MM.1S (cell line): ENCODE measurements at regions not wholly inside any gene's neighbourhood (a gene's known extent, or its start where the extent isn't known, plus 50 kb on each side); places are given as distances from the start of the nearest gene placed in this dataset.

ENCODE experiments used
- DNase-seq: peaks from one replicate; pipeline ENCODE4 v3.0.0-alpha.2; 2015
- H2AFZ ChIP-seq: fragments of 300-600 bp; sonication (generic); 2 replicates; pipeline ENCODE4 v1.6.0; 2016; ENCODE audit warnings: antibody characterized with exemption, low read length
- H3F3A ChIP-seq: fragments of 300-600 bp; sonication (generic); 2 replicates; pipeline ENCODE4 v1.6.1; 2016; ENCODE audit warnings: mild to moderate bottlenecking, antibody characterized with exemption, low read length, moderate library complexity, mixed read lengths; ENCODE audit not compliant: insufficient read depth
- H3K27ac ChIP-seq: fragments of 300-600 bp; sonication (generic); 2 replicates; pipeline ENCODE4 v1.5.1; 2016; ENCODE audit warnings: mild to moderate bottlenecking, low read length
- H3K27me3 ChIP-seq: fragments of 300-600 bp; sonication (generic); replicated peaks from 2 replicates; pipeline ENCODE4 v1.6.0; 2016; ENCODE audit warnings: low read length; ENCODE audit not compliant: insufficient read depth
- H3K36me3 ChIP-seq: fragments of 300-600 bp; sonication (generic); replicated peaks from 2 replicates; pipeline ENCODE4 v1.6.1; 2016; ENCODE audit warnings: mild to moderate bottlenecking, low read length, mixed read lengths; ENCODE audit not compliant: insufficient read depth
- H3K4me1 ChIP-seq: fragments of 300-600 bp; sonication (generic); 2 replicates; pipeline ENCODE4 v1.6.1; 2016; ENCODE audit warnings: low read length, mixed read lengths
- H3K4me2 ChIP-seq: fragments of 300-600 bp; sonication (generic); 2 replicates; pipeline ENCODE4 v1.6.0; 2016; ENCODE audit warnings: low read depth, low read length
- H3K4me3 ChIP-seq: fragments of 300-600 bp; sonication (generic); 2 replicates; pipeline ENCODE4 v1.5.1; 2016; ENCODE audit warnings: low read length, mixed read lengths
- H3K79me2 ChIP-seq: fragments of 300-600 bp; sonication (generic); 2 replicates; pipeline ENCODE4 v1.6.1; 2016; ENCODE audit warnings: mixed run types, low read length, mixed read lengths
- H3K9ac ChIP-seq: fragments of 300-600 bp; sonication (generic); 2 replicates; pipeline ENCODE4 v1.6.1; 2016; ENCODE audit warnings: low read length, mixed read lengths
- H3K9me2 ChIP-seq: fragments of 300-600 bp; sonication (generic); replicated peaks from 2 replicates; pipeline ENCODE4 v1.6.1; 2016; ENCODE audit warnings: mild to moderate bottlenecking, low read length, mixed read lengths; ENCODE audit not compliant: insufficient read depth
- H3K9me3 ChIP-seq: fragments of 300-600 bp; sonication (generic); replicated peaks from 2 replicates; pipeline ENCODE4 v1.6.1; 2016; ENCODE audit warnings: mild to moderate bottlenecking, low read length, mixed read lengths; ENCODE audit not compliant: insufficient read depth
- H4K20me1 ChIP-seq: fragments of 300-600 bp; sonication (generic); 2 replicates; pipeline ENCODE4 v1.6.1; 2016; ENCODE audit warnings: mild to moderate bottlenecking, low read length, moderate library complexity, mixed read lengths; ENCODE audit not compliant: insufficient read depth
- EZH2 ChIP-seq: fragments of 300-600 bp; sonication (generic); optimal IDR thresholded peaks from 2 replicates; pipeline ENCODE3; 2017; ENCODE audit warnings: low read depth, mild to moderate bottlenecking, antibody characterized with exemption, low read length, mixed read lengths
- EZH2phosphoT487 ChIP-seq: fragments of 300-600 bp; sonication (generic); IDR thresholded peaks from 2 replicates; pipeline ENCODE4 v1.6.1; 2018; ENCODE audit warnings: antibody characterized with exemption, low read length
- TF ChIP-seq, protein P1 (sequence below): fragments of 300-600 bp; sonication (generic); IDR thresholded peaks from 2 replicates; pipeline ENCODE4 v1.5.1; 2016; ENCODE audit warnings: antibody characterized with exemption, low read length, mixed read lengths

DNA sequence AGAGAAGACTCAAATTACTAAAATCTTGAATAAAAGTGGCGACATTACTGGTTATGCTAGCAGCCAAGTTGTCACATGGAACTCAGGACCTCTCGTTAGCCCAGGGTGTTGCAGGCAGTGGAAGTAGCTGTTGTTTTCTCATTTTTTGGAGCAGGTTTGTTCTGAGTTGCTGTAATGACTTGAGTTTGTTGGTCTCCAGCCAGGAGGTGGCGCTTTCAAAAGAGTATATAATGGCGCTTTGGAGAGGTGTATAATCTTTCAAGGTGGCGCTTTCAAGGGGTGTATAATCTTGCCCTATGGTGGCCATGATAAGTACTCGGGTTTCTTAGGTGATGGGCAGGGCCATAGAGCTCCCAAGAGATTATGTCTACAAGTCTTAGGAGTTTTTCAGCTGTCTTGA, 632.7 kb downstream of the NTRK3 start:
- Histone ChIP-seq H4K20me1 (no peaks in the 10 kb centered on the region), H3K9me2 (no peaks in the 10 kb centered on the region), H3K4me1 (no peaks in the 10 kb centered on the region), H3K79me2 (no peaks in the 10 kb centered on the region), H3K27ac (no peak overlapping the region), H2AFZ (no peak overlapping the region), H3K9me3 (no peaks in the 10 kb centered on the region), H3K4me3 (no peak overlapping the region), H3K36me3 (no peaks in the 10 kb centered on the region), H3K27me3 (no peaks in the 10 kb centered on the region), H3F3A (no peaks in the 10 kb centered on the region), H3K9ac (no peak overlapping the region), H3K4me2 (no peak overlapping the region)
- DNase-seq = peak; percentile 18
- TF ChIP-seq EZH2 = no peak
- TF ChIP-seq, protein P1, sequence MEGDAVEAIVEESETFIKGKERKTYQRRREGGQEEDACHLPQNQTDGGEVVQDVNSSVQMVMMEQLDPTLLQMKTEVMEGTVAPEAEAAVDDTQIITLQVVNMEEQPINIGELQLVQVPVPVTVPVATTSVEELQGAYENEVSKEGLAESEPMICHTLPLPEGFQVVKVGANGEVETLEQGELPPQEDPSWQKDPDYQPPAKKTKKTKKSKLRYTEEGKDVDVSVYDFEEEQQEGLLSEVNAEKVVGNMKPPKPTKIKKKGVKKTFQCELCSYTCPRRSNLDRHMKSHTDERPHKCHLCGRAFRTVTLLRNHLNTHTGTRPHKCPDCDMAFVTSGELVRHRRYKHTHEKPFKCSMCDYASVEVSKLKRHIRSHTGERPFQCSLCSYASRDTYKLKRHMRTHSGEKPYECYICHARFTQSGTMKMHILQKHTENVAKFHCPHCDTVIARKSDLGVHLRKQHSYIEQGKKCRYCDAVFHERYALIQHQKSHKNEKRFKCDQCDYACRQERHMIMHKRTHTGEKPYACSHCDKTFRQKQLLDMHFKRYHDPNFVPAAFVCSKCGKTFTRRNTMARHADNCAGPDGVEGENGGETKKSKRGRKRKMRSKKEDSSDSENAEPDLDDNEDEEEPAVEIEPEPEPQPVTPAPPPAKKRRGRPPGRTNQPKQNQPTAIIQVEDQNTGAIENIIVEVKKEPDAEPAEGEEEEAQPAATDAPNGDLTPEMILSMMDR = peak; percentile 24; the same call in 1 of the 2 replicates

GRCh38 chr15:87620393-87620792, 636.1 kb downstream of the NTRK3 start:
- Histone ChIP-seq H3K79me2 (no peaks in the 10 kb centered on the region), H3K36me3 (no peaks in the 10 kb centered on the region), H3K4me3 (no peak overlapping the region), H3K9me2 (no peaks in the 10 kb centered on the region), H3K4me2 (no peak overlapping the region), H3K27ac (no peak overlapping the region), H3K4me1 (no peaks in the 10 kb centered on the region), H3F3A (no peaks in the 10 kb centered on the region), H2AFZ (no peak overlapping the region), H3K27me3 (no peaks in the 10 kb centered on the region), H4K20me1 (no peaks in the 10 kb centered on the region), H3K9me3 (no peaks in the 10 kb centered on the region), H3K9ac (no peak overlapping the region)
- DNase-seq = no peak
- TF ChIP-seq, protein P1 = no peak
- TF ChIP-seq EZH2 = no peak
- no peak for TF ChIP-seq EZH2phosphoT487

DNA sequence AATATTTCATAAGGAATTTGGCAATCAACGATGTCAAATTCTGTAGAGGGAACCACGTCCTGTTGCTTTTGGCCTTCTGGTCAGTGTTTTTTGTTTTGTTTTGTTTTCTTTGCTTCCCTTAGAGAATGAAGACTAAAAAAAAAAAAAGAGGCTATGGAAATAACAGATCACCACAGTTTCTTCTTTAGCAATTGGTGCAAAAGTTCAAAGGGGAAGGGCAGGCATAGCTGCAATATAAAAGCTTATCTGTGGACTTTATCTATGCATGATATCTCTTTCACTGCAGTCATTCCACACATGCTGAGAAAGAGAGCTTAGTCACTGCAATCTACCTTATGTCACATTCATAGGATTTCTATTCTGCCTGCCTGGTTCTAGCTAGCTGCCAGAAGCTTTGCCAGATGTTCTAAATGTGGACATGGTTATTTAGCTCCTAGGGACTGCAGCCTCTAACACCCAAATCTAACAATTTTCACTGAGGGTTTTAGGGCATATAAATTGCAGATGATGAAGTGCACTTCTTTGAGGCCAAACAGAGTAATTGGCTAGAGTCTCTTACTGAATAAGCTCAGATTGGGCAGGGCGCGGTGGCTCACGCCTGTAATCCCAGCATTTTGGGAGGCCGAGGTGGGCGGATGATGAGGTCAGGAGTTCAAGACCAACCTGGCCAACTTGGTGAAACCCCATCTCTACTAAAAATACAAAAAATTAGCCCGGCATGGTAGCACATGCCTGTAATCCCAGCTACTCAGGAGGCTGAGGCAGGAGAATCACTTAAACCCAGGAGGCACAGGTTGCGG, 637.2 kb downstream of the NTRK3 start:
- Histone ChIP-seq H3K4me3 (no peak overlapping the region), H3K9ac (no peak overlapping the region), H3K36me3 (no peaks in the 10 kb centered on the region), H3K79me2 (no peaks in the 10 kb centered on the region), H3K4me1 (no peaks in the 10 kb centered on the region), H3F3A (no peaks in the 10 kb centered on the region), H3K4me2 (no peak overlapping the region), H3K27me3 (no peaks in the 10 kb centered on the region), H3K27ac (no peak overlapping the region), H4K20me1 (no peaks in the 10 kb centered on the region), H3K9me3 (no peaks in the 10 kb centered on the region), H3K9me2 (no peaks in the 10 kb centered on the region), H2AFZ (no peak overlapping the region)
- TF ChIP-seq EZH2 (no peak), EZH2phosphoT487 (no peak)
- TF ChIP-seq, protein P1 = no peak
- DNase-seq = no peak
